ENCODE measurements at regions not wholly inside any gene's neighbourhood (a gene's known extent, or its start where the extent isn't known, plus 50 kb on each side); places are given as distances from the start of the nearest gene placed in this dataset.

- Histone ChIP-seq H3K36me3 (ENCODE audit: control insufficient read depth, insufficient read depth, low read length) (no peaks in the 10 kb centered on the region), H3K4me3 (ENCODE audit: low read depth, low read length) (no peak overlapping the region), H3K27me3 (ENCODE audit: control insufficient read depth, insufficient read depth, low read length) (no peaks in the 10 kb centered on the region)
- no peak for DNase-seq (ENCODE audit: low read depth)
- no peak for TF ChIP-seq CTCF (IDR thresholded peaks at IDR 0.05; ENCODE audit: insufficient read depth, low read length, poor library complexity, severe bottlenecking)
Observed at GRCh38 chr10:44317856-44318255, 67.0 kb downstream of the CXCL12 start.

- no peak for TF ChIP-seq CTCF (IDR thresholded peaks at IDR 0.05; ENCODE audit: insufficient read depth, low read length, poor library complexity, severe bottlenecking)
- H3K27me3 ChIP-seq (ENCODE audit: control insufficient read depth, insufficient read depth, low read length): no peaks in the 10 kb centered on the region
- no peak for DNase-seq (ENCODE audit: low read depth)
- no peak overlapping the region for H3K4me3 ChIP-seq (ENCODE audit: low read depth, low read length)
- no peaks in the 10 kb centered on the region for H3K36me3 ChIP-seq (ENCODE audit: control insufficient read depth, insufficient read depth, low read length)
Observed at GRCh38 chr10:44316922-44317215, 68.0 kb downstream of the CXCL12 start.

GRCh38 chr10:44316187-44316921 is 68.5 kb downstream of the CXCL12 start:
- no peaks in the 10 kb centered on the region for H3K36me3 ChIP-seq (ENCODE audit: control insufficient read depth, insufficient read depth, low read length)
- H3K4me3 ChIP-seq (ENCODE audit: low read depth, low read length): no peak overlapping the region
- no peak for DNase-seq (ENCODE audit: low read depth)
- no peaks in the 10 kb centered on the region for H3K27me3 ChIP-seq (ENCODE audit: control insufficient read depth, insufficient read depth, low read length)
- no peak for TF ChIP-seq CTCF (IDR thresholded peaks at IDR 0.05; ENCODE audit: insufficient read depth, low read length, poor library complexity, severe bottlenecking)

DNA sequence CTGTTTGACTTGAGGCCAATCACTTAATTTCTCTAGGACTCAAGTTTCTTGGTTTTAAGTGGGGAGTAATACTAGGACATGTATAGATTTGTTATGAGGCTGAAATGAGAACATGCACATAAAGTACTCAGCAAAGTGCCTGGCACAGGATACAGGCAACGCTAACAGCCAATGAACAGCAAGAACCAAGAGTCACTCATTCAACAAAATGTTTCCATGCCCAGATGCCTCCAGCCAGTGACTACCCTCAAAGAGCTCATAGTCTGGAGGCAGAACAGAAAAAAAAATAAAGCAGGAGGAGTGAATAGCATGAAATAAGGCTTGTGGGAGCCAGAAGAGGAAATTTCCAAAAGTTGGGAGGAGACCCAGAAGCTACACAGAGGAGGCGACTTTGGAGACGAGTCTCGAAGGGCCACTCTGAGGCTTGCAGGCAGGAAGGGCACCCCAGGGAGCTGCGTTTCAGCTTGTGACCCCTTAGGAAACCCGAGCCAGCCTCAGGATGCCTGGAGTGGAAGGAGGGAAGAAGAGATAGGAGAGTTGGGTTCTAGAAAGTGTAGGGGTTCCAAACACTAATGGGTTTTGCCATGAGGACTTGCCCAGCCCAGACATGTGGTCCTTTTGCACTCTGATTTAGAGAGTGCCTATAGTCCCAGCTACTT is 70.0 kb downstream of the CXCL12 start:
- DNase-seq (ENCODE audit: low read depth): no peak
- Histone ChIP-seq H3K36me3 (ENCODE audit: control insufficient read depth, insufficient read depth, low read length) (no peaks in the 10 kb centered on the region), H3K27me3 (ENCODE audit: control insufficient read depth, insufficient read depth, low read length) (no peaks in the 10 kb centered on the region), H3K4me3 (ENCODE audit: low read depth, low read length) (no peak overlapping the region)
- TF ChIP-seq CTCF (IDR thresholded peaks at IDR 0.05; ENCODE audit: insufficient read depth, low read length, poor library complexity, severe bottlenecking): no peak

GRCh38 chr10:44313761-44314165 is 71.1 kb downstream of the CXCL12 start:
- DNase-seq (ENCODE audit: low read depth): peak; percentile 31
- H3K27me3 ChIP-seq (ENCODE audit: control insufficient read depth, insufficient read depth, low read length): no peaks in the 10 kb centered on the region
- no peak overlapping the region for H3K4me3 ChIP-seq (ENCODE audit: low read depth, low read length)
- no peak for TF ChIP-seq CTCF (IDR thresholded peaks at IDR 0.05; ENCODE audit: insufficient read depth, low read length, poor library complexity, severe bottlenecking)
- no peaks in the 10 kb centered on the region for H3K36me3 ChIP-seq (ENCODE audit: control insufficient read depth, insufficient read depth, low read length)

GRCh38 chr10:44312401-44312800 is 72.5 kb downstream of the CXCL12 start:
- no peak overlapping the region for H3K4me3 ChIP-seq (ENCODE audit: low read depth, low read length)
- no peaks in the 10 kb centered on the region for H3K36me3 ChIP-seq (ENCODE audit: control insufficient read depth, insufficient read depth, low read length)
- no peak for DNase-seq (ENCODE audit: low read depth)
- H3K27me3 ChIP-seq (ENCODE audit: control insufficient read depth, insufficient read depth, low read length): no peaks in the 10 kb centered on the region
- TF ChIP-seq CTCF (IDR thresholded peaks at IDR 0.05; ENCODE audit: insufficient read depth, low read length, poor library complexity, severe bottlenecking): no peak

Measured in kidney epithelial cell (primary cell).